ENCODE measurements at regions not wholly inside any gene's neighbourhood (a gene's known extent, or its start where the extent isn't known, plus 50 kb on each side); places are given as distances from the start of the nearest gene placed in this dataset.

GRCh38 chr1:229087906-229088305, 183.0 kb upstream of the RAB4A start:
- DNase-seq (ENCODE audit: low read depth, low spot score), result no peak

DNA sequence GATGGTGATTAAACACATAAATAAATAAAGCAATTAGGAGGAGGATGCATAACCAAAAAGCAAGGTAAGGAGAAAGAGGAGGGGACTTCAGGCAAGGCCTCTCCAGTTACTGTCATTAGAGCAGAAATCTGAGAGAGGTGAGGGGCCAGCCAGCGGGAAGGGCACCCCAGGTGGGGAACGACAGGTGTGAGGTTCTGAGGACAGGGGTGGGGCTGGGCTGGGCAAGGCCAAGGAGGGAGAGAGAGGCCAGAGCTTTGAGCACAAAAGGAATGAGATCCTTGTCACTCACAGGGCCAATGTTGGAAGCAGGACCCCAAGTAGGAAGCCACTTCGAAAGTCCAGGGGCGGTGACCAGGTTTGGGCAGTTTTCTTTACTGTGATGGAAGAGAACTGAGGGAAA, 182.2 kb upstream of the RAB4A start:
- no peak for DNase-seq (ENCODE audit: low read depth, low spot score)

DNA sequence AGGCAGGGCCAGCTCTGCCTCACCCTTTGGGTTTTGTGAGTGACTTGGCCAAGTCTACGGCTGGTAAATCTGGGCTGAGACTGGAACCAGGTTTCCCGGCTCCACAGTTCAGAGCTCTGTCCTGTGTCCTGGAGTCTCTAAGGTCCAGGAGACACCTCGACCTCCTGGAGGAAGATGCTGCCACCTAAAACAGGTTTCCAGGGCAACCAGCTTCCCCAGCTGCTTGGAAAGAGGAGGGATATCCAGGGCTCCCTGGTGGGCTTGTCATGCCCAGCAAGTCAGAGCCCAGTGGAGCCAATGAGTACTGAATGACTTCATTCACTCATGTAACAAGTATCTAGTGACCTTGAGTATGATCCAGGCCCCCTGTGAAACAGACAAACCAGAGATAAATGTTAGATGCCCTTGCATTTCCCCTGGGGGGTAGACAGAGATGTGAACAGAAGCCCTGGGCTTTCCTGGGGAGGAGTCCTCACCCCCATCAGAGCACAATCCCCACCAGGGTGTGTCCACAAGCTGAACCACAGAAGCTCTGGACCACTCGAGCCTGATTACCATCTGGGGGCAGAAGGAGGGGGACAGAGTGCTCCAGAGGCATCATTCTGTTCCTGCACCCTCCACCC, 181.2 kb upstream of the RAB4A start:
- DNase-seq (ENCODE audit: low read depth, low spot score), result no peak

GRCh38 chr1:229091721-229092136, 179.2 kb upstream of the RAB4A start:
- no peak for DNase-seq (ENCODE audit: low read depth, low spot score)

- no peak for DNase-seq (ENCODE audit: low read depth, low spot score)
These were observed 178.3 kb upstream of the RAB4A start for GRCh38 chr1:229092377-229093237.

DNA sequence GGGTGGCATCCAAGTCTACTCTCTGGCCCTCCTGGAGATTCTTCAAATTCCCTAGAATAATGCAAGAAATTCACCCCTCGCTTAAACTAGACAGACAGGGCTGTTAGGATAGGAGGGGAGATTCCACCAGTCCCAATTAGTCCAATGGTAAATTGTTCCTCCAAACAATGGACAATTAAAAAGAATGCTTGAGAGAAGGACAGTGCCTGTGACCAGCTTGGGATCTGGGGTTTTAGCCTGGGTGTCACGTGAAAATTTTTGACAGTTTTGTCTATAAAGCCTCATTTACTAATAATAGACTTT, 177.7 kb upstream of the RAB4A start:
- peak; percentile 53 for DNase-seq (ENCODE audit: low read depth, low spot score)

DNA sequence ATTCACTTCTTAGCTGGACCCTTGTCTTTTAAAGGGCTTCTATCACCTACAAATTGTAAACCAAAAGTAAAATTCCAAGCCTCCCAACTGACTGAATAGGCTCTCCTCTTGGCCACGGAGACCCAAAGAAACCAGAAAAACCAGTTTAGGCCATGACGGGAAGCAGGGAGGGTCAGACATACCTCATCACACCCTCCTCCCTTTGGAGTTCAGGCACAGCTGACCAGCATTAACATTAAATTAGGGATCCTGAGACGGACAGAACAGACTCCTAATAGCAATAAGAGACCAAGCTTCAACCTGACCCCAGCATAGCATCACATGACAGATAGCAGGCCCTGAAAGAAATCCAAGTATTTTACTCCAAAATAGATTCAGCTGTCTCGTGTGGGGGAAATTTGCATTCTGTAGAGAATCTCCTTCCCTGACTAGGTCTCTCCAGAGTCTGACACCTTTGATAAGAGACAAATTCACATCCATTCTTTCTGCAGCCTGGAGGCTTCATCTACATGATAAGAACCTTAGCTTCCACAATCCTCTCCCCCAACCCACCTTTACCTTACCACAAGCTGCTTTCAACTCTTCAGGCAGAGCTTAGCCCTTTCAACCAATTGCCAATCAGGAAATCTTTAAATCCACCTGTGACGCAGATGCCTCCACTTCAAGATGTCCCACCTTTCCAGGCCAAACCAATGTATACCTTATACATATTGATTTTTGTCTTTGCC, 177.1 kb upstream of the RAB4A start:
- DNase-seq (ENCODE audit: low read depth, low spot score), result peak; percentile 94

DNA sequence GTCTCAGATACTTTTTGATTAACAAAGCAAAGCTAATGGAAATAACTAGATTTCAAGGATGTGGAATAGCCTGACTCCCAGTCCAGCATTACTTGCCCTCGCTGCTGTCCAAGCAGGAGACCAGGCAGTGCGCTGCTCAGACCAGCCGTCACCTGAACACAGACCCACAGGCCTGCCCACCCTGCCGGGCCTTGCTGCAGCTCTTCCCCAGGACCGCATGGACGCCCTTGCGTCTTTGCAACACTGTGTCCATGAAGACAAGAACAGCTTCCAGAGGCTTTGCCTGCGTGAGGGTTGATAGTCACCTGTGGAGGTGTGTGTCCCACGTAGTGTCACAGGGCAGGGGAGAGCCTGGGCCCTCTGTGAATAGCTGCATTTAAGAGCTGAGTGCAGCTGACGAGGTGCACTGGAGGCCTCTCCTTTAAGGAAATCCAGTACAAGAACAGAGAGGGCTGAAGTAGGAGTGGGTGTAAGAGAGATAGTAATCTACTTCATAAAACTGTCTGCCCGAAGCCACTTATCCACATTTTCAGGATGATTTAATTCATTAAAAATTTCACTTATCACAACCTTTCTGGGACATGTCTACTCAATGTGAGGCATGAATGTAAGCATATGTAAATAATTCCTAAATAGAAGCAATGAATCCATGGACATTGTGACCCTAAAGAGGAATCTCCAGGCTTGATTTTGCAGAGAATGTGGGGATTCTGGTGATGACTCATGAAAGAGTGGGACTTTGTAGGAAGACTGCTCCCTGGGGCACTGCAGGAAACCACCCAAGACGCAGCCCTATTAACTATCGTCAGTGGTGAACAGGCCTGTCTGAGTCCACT, 176.2 kb upstream of the RAB4A start:
- DNase-seq (ENCODE audit: low read depth, low spot score), result peak; percentile 47

DNA sequence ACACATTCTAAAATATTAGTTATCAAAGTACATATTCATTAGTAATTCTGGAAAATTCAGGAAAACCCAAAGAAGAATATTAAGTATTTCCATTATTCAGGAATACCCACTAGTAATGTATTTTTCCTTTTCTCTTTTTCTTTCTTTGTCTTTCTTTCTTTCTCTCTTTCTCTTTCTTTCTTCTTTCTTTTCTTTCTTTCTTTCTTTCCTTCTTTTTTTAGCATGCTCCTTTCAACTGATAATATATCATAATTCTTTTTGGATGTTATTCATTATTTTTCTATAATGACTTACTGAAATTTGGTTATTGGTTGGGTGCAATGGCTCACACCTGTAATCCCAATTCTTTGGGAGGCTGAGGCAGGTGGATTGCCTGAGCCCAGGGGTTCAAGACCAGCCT, 175.6 kb upstream of the RAB4A start:
- DNase-seq (ENCODE audit: low read depth, low spot score), result no peak

GRCh38 chr1:229097356-229097755, 173.6 kb upstream of the RAB4A start:
- no peak for DNase-seq (ENCODE audit: low read depth, low spot score)

- DNase-seq (ENCODE audit: low read depth, low spot score), result no peak
These were observed 172.6 kb upstream of the RAB4A start for GRCh38 chr1:229098361-229098760.

- DNase-seq (ENCODE audit: low read depth, low spot score), result no peak
These were observed 171.9 kb upstream of the RAB4A start for GRCh38 chr1:229098903-229099578.

DNA sequence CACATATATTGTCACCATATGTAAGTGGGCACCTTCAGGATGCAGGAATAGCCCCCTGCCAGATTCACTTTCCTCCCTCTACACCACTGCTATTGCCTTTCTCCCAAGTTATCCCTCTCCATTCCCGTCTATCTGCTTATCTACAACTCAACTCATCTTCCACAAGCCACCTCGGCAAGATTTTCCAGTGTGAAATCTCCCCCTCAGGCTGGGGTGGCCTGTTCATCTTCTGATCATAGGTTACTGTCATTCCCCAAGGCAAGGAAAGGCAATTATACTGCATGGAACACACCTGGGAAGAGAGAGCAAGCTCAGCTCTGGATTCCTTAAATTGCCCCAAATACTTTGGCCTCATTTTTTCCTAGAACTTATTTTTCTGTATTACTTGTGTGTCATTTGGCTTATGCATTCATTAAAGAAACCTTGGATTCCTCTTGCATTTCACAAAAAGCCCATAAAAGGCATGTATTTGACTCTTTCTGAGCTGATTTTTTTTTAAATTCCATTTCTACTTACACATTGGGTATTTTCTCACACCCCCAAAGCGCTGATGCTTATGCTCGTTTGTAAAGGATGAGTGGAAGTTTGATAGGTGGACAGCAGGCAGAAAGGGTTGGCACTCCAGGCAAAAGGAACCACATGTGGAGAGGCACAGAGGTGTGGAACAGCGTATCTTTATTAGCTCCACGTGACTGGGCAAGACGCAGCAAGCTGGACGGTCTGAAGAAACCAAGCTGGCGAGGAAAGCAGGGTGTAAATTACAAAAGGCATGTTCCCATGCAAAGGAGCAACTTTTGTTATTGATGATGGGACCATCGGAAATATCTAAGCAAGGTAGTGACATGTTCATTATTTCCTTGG, 169.7 kb upstream of the RAB4A start:
- peak; percentile 78 for DNase-seq (ENCODE audit: low read depth, low spot score)

DNA sequence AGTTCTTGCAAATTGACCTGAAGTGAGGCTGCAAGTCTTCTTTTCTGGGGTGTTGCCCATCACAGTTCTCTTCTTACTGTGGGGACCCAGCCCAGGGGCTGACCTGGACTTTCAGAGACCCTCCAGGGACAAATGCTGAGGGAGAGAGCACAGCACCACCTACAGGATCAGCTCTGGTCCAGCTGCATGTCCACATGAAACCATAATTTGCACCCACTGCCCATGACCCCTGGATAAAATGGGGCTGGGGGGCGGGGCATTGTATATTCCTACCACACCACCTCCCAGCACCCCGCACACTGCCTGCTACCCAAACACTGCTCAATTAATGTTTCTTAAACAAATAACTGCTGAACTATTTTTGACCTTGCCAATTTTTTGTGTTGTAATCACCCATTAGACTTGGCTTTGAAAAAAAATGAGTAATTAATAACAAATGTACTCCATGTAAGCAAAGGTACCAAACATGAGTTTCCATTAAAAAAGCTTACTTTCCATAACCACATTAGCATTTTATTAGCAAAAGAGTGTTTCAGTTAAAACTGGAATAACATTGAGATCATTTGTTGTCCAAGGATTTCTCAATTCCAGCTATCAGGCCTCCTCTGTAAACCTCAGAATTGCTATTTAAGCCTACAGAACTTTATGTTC, 168.0 kb upstream of the RAB4A start:
- DNase-seq (ENCODE audit: low read depth, low spot score), result peak; percentile 51

- no peak for DNase-seq (ENCODE audit: low read depth, low spot score)
These were observed 166.3 kb upstream of the RAB4A start for GRCh38 chr1:229104654-229105053.

DNA sequence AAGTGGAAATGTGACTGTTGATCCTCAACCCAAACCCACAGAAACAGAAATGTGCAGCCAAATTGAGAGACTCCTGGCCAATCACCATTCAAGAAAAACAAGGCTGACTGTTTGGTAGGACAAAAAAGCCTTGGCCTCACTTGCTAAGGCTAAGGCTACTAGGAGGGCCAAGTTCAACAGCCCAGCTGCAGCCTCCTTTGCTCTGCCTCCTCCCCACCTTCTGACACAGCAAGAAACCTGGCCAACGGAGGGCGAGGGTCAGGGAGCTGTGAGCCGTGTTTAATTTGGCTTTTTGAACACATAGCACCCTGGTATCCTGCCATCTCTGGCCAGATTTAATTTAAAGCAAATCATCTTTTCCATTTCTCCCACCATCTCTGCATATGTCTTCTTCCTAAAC, 165.8 kb upstream of the RAB4A start:
- DNase-seq (ENCODE audit: low read depth, low spot score), result no peak

GRCh38 chr1:229105822-229106525, 164.9 kb upstream of the RAB4A start:
- no peak for DNase-seq (ENCODE audit: low read depth, low spot score)

- DNase-seq (ENCODE audit: low read depth, low spot score), result no peak
These were observed 164.3 kb upstream of the RAB4A start for GRCh38 chr1:229106526-229107125.

DNA sequence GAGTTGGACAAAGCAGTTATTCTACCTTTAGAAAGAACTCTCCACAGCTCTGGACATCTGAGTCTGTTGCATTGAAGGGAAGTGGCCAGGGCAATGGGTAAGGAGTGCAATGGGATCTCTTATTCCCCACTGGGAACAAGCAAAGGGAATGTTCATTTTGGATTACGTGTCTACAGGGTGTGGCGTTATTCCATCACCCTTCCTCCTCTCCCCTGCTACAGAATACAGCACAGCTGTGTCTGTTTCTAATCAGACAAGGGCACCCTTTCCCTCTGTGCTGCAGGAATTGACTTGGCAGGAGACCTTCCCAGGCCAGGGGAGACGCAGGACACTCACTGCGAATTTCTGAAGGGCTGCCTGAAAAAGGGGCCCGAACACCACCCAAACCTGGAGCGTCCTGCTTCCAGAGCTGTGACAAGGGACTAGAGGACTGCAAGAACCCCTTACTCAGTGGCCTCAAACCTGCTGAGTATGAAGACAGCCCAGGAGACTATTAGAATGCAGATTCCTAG, 163.6 kb upstream of the RAB4A start:
- DNase-seq (ENCODE audit: low read depth, low spot score), result no peak

Data from ELF-1 (cell line).